H54 (cell line): ENCODE measurements at regions not wholly inside any gene's neighbourhood (a gene's known extent, or its start where the extent isn't known, plus 50 kb on each side); places are given as distances from the start of the nearest gene placed in this dataset.
A peak's percentile ranks its signal among the peaks of the same experiment; 100 is the strongest.
"Not testable (repeated sequence)": the region's sequence is repeated elsewhere in the genome, so short reads cannot be mapped to it uniquely, and the experiment has no call there.

Experiments
- DNase-seq: peaks from one replicate; pipeline ENCODE4 v3.0.0; 2011; ENCODE audit warnings: low spot score, mixed read lengths; ENCODE audit not compliant: insufficient read length
- FAIRE-seq: peaks from 3 replicates; lab custom pipeline; 2011; peaks lifted over from hg19 to GRCh38; lab: Jason Lieb, UNC
- POLR2A ChIP-seq: IDR thresholded peaks from 2 replicates; pipeline ENCODE4 v1.6.1; 2011; ENCODE audit warnings: low read depth, mild to moderate bottlenecking, low read length

GRCh38 chr12:28709986-28710685 lies 438.9 kb upstream of the FAR2 start:
- DNase-seq: no peak
- no peak for TF ChIP-seq POLR2A
- no peak for FAIRE-seq

DNA sequence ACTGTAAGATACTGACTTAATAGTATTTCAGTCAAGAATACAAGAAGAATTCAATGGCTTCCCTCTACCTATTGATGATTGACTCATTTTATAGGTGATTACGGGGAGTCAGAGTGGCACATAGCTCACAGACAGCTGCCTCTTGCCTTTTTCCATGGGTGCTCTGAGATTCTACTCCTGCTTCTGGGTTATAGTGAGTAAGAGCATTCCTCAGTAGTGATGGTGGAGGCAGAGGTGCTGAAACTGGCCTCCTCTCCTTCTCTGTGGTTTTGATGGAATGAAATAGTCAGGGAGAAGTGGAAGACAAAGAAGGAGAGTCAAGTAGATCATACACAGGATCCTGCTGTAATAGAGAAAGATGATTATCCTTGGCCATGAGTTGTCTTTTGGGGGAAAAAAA lies 438.2 kb upstream of the FAR2 start:
- FAIRE-seq (peak; percentile 57), DNase-seq (peak; percentile 2)
- TF ChIP-seq POLR2A: no peak

GRCh38 chr12:28711421-28711820 lies 437.7 kb upstream of the FAR2 start:
- DNase-seq (no peak), FAIRE-seq (no peak)
- TF ChIP-seq POLR2A: no peak

- TF ChIP-seq POLR2A: no peak
- FAIRE-seq (peak; percentile 33), DNase-seq (no peak)
Observed at GRCh38 chr12:28742791-28743190, 406.3 kb upstream of the FAR2 start.

DNA sequence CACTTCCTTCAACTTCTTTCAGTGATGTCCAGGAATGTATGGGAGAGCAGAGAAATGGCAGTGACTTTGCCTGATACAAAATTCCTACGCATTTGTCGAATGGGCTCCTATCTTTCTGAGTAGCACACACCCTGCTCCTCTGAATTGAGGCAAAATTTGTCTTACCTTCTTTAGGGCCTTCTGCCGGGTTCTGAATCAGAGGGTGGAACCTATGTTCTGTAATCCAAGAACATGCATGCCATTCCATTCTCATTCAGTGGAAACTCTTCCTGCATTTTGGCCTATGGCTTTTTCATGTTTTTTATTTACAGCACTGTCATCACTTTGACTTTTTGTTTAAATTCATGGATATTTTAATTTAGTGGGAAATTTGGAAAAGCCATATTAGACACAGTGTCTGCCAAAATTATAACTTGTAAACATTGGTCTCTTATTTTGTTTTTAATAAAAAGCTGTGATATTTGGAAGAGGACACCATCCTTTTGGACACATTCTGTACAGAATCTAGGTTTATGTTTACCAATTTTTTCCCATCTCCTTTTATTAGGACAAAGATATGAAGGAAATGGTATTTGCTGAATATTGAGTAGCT lies 402.2 kb upstream of the FAR2 start:
- TF ChIP-seq POLR2A: no peak
- FAIRE-seq (no peak), DNase-seq (no peak)

DNA sequence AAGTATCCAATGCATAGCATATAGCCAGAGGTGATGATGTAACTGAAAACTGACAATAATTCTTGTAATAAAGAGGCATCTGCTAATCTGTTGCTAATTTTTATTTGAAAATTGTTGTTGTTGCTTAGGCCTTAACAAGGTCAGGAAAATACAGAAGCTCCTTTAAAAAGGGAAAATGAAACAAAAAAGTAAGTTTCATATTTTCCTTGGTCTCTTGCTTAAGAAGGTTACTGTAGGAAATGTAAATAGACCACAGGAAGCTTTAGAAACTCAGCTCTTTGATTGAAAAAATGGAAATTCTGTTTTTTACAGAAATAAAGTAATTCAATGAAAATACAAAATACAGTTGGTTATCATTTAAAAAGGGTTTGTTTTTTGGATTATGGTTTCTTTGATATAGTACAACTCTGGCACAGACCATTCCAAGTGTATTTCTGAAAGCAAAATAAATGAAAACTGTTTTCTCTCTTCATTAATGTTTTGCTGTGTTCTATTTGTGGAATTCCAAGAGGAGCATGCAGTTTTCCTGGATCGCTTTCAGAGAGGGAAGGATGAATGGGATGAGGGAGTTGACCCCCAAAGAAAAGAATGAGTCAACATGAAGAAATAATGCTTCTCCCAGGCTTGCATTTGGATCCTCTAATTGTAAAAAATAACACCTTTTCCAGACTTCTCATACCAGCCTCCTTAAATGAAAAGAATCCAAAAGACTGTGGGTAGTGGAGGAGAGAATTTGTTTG lies 398.0 kb upstream of the FAR2 start:
- no peak for DNase-seq
- TF ChIP-seq POLR2A: no peak
- no peak for FAIRE-seq

- DNase-seq: no peak
Observed at GRCh38 chr12:28755027-28755426, 394.1 kb upstream of the FAR2 start.

DNA sequence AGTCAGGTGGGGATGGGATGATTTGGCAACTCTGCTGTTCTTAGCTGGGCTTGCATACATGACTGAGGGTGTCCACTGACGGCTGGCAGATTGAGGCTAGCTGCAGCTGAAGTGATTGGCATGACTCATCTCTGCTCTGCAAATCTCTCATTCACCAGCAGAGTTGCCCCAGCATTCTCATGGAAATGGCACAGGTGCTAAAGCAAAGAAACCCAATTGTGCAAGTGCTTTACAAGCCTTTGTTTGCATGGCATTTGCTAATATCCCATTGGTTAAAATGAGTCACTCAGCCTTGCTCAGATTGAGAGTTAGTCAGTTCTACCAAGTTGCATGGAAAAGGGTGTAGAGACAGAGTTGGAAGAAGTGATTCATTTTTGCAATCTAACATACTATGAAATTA lies 389.7 kb upstream of the FAR2 start:
- TF ChIP-seq POLR2A: no peak
- DNase-seq: peak; percentile 4
- no peak for FAIRE-seq

More at GRCh38 chr12:28755027-28755426, 394.1 kb upstream of the FAR2 start:
- TF ChIP-seq POLR2A: no peak
- FAIRE-seq: no peak

- DNase-seq, FAIRE-seq: not testable (repeated sequence)
Observed at GRCh38 chr12:28760040-28760903, 388.8 kb upstream of the FAR2 start.

DNA sequence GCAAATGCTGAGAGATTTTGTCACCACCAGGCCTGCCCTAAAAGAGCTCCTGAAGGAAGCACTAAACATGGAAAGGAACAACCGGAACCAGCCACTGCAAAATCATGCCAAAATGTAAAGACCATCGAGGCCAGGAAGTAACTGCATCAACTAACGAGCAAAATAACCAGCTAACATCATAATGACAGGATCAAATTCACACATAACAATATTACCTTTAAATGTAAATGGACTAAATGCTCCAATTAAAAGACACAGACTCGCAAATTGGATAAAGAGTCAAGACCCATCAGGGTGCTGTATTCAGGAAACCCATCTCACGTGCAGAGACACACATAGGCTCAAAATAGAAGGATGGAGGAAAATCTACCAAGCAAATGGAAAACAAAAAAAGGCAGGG lies 387.2 kb upstream of the FAR2 start:
- DNase-seq, FAIRE-seq: not testable (repeated sequence)

GRCh38 chr12:28766398-28766797 lies 382.7 kb upstream of the FAR2 start:
- TF ChIP-seq POLR2A: no peak
- FAIRE-seq (no peak), DNase-seq (no peak)

DNA sequence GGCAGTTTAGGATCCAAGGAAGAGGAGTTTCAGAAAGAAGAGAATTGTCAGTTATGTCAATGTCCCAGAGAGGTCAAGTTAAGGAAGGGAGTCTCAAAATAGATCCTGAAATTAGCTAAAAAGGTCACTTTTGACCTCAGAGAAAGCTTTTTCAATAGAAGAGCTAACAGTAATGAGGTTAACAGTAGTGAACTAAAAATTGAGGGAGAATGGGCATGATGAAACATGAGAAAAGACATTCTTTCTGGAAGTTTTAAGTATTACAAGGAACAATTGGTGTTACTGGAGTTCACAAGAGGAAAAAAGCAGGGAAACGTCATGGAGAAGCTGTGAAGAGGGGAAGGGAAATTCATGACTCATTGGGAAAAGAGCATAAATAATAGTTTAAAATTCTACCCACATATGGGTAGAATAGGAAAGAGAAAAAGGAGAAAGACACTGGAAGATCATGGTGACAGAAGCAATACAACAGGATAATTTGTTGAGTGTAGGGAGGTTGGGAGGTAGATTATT lies 381.2 kb upstream of the FAR2 start:
- no peak for TF ChIP-seq POLR2A
- DNase-seq (no peak), FAIRE-seq (no peak)

DNA sequence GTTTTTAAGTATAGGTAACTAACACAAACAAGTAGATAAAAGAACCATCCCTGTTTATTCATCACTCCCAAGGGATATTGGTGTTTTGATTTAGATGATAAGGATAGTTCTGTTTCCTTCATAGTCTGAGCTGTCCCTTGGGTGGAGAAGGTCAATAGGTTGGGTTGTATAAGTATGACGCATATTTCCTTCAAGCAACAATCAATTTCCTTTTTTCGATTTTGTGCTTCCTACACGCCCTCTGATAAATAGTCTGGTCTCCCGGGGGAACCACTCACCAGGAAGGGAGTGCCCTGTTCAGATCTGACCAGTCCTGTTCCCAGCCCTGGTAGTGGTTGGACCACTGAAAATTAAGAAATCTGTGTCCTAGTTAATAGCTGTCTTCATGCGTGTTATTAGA lies 378.8 kb upstream of the FAR2 start:
- no peak for FAIRE-seq
- no peak for DNase-seq
- TF ChIP-seq POLR2A: no peak
